ENCODE measurements at regions not wholly inside any gene's neighbourhood (a gene's known extent, or its start where the extent isn't known, plus 50 kb on each side); places are given as distances from the start of the nearest gene placed in this dataset.

DNA sequence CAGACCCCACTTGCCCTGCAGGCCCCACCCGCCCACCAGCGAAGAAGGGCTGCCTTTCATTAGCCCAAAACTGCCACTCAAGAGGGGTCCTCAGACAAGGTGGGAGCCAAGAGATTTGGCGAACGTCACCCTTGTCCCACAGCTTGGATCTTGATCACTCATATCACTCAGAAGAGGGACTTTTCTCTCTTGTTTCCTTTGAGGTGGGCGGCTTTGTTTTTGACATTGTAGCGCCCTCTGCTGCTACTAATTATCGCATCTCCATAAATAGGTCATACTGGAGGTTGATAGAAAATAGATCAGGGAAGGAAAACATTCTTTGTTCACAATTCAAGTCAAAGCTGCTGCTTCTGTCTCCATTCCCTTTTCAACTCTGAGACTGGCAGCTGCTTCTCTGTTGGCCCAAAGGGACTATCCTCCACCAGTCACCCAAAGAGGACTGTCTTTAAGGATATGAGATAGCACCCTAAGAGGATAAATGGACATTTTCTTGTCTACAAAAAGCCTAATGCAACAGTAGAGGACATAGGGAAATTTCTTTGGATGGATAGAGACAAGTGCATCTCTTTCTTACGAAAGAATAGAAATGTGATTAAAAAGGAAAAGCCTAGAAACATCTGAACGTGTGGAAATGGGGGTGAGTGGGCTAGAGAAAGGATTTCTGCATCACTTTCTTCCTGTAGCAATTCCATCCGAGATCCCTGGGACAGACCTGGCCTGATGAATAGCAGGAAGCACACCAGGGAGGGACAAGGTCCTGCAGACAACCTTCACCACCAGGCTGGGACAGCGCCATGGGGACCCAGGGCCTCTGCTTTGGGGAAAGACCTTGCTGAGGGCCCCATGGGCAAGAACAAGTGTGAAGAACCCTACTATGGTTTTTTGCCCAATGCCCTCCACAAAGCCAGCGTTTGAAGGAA lies 115.8 kb downstream of the DAD1 start:
- TF ChIP-seq, protein P1, sequence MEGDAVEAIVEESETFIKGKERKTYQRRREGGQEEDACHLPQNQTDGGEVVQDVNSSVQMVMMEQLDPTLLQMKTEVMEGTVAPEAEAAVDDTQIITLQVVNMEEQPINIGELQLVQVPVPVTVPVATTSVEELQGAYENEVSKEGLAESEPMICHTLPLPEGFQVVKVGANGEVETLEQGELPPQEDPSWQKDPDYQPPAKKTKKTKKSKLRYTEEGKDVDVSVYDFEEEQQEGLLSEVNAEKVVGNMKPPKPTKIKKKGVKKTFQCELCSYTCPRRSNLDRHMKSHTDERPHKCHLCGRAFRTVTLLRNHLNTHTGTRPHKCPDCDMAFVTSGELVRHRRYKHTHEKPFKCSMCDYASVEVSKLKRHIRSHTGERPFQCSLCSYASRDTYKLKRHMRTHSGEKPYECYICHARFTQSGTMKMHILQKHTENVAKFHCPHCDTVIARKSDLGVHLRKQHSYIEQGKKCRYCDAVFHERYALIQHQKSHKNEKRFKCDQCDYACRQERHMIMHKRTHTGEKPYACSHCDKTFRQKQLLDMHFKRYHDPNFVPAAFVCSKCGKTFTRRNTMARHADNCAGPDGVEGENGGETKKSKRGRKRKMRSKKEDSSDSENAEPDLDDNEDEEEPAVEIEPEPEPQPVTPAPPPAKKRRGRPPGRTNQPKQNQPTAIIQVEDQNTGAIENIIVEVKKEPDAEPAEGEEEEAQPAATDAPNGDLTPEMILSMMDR (IDR thresholded peaks at IDR 0.05 in 4 of 5, conservative IDR thresholded peaks at IDR 0.05 in 1 of 5) = peak in 4 of 5 experiments; percentile 37 to 46 (median 43)
- no peak for TF ChIP-seq POLR2A (IDR thresholded peaks at IDR 0.05)
